ENCODE measurements at regions not wholly inside any gene's neighbourhood (a gene's known extent, or its start where the extent isn't known, plus 50 kb on each side); places are given as distances from the start of the nearest gene placed in this dataset.

- in situ Hi-C loops (cut with HindIII; ENCODE audit: low pct_ligation_motif_present, low sequenced_read_pairs): no loop called here
Measured at GRCh38 chr11:98053851-98054250, 966.9 kb upstream of the CNTN5 start.

DNA sequence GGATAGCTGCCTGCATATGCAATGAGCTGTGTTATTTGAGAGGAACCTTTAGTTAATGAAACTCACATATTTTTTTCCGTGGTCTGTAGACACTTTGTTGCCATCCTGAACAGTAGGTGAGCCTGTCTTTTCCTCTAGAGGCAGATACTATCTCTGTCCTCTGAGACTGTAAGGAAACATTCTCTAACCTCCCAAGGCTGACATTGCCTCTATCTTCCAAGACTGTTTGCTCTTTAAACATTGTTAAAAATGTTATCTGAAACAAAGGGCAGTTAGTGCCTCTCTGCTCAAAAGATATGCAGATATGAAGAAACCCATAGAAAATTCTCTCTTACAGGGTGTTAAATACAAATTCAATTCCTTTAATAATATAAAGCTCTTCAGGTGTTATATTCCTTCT, 963.8 kb upstream of the CNTN5 start:
- TF ChIP-seq, protein P1, sequence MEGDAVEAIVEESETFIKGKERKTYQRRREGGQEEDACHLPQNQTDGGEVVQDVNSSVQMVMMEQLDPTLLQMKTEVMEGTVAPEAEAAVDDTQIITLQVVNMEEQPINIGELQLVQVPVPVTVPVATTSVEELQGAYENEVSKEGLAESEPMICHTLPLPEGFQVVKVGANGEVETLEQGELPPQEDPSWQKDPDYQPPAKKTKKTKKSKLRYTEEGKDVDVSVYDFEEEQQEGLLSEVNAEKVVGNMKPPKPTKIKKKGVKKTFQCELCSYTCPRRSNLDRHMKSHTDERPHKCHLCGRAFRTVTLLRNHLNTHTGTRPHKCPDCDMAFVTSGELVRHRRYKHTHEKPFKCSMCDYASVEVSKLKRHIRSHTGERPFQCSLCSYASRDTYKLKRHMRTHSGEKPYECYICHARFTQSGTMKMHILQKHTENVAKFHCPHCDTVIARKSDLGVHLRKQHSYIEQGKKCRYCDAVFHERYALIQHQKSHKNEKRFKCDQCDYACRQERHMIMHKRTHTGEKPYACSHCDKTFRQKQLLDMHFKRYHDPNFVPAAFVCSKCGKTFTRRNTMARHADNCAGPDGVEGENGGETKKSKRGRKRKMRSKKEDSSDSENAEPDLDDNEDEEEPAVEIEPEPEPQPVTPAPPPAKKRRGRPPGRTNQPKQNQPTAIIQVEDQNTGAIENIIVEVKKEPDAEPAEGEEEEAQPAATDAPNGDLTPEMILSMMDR (IDR thresholded peaks at IDR 0.05; ENCODE audit: low read depth, low read length, missing control alignments): no peak
- Histone ChIP-seq H3K4me3 (ENCODE audit: low read depth, low read length) (no peak overlapping the region), H3K36me3 (replicated peaks) (no peaks in the 10 kb centered on the region), H3K27ac (no peak overlapping the region), H3K27me3 (replicated peaks) (no peaks in the 10 kb centered on the region)
- DNase-seq: no peak
- in situ Hi-C loops (cut with HindIII; ENCODE audit: low pct_ligation_motif_present, low sequenced_read_pairs): no loop called here

More at GRCh38 chr11:98053851-98054250, 966.9 kb upstream of the CNTN5 start:
- TF ChIP-seq, protein P1 (IDR thresholded peaks at IDR 0.05; ENCODE audit: low read depth, low read length, missing control alignments): no peak
- no peak overlapping the region for H3K27ac ChIP-seq
- H3K36me3 ChIP-seq (replicated peaks): no peaks in the 10 kb centered on the region
- H3K4me3 ChIP-seq (ENCODE audit: low read depth, low read length): no peak overlapping the region
- H3K27me3 ChIP-seq (replicated peaks): no peaks in the 10 kb centered on the region
- no peak for DNase-seq

- H3K36me3 ChIP-seq (replicated peaks): no peaks in the 10 kb centered on the region
- in situ Hi-C loops (cut with HindIII; ENCODE audit: low pct_ligation_motif_present, low sequenced_read_pairs): no loop called here
- TF ChIP-seq, protein P1 (IDR thresholded peaks at IDR 0.05; ENCODE audit: low read depth, low read length, missing control alignments): no peak
Measured at GRCh38 chr11:98059488-98059887, 961.3 kb upstream of the CNTN5 start.

DNA sequence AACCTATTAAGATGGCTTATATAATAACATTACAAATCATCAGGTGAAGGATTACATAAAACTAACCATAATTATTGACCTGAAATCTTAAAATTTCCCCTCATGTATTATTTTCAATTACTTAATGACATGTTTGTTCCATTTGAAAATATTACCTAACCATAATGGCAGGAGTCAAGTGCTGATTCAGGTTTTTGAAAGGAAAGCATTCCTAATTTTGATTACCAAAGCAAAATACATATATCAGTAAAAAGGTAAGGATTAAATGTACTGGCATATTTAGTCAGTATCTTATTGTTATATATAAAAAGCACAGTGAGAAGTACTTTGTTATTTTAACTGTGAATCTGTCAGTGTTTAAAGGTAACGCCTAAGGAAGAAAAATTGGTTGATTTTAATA, 960.0 kb upstream of the CNTN5 start:
- Histone ChIP-seq H3K4me3 (ENCODE audit: low read depth, low read length) (no peak overlapping the region), H3K36me3 (replicated peaks) (no peaks in the 10 kb centered on the region), H3K27me3 (replicated peaks) (no peaks in the 10 kb centered on the region), H3K27ac (no peak overlapping the region)
- in situ Hi-C loops (cut with HindIII; ENCODE audit: low pct_ligation_motif_present, low sequenced_read_pairs): no loop called here
- DNase-seq: no peak
- TF ChIP-seq, protein P1 (IDR thresholded peaks at IDR 0.05; ENCODE audit: low read depth, low read length, missing control alignments): no peak

More at GRCh38 chr11:98059488-98059887, 961.3 kb upstream of the CNTN5 start:
- H3K4me3 ChIP-seq (ENCODE audit: low read depth, low read length): no peak overlapping the region
- no peaks in the 10 kb centered on the region for H3K27me3 ChIP-seq (replicated peaks)
- no peak overlapping the region for H3K27ac ChIP-seq
- DNase-seq: no peak

DNA sequence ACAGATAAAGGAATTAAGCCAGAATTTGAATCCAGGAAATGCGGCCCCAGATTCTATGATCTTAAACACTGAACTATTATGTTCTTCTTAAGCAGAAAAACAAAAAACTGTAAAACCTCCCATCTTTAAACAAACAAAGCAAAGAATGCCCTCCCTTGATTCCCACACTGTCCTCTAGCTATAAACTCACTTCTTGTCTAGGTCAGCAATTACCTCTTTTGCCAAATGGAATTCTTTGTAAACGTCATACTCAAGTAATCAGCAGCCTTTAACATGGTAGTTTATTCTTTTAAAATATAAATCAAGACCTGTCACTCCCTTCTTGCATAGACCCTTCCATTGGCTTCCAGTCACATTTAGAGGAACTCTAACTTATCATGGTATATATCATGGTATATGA, 958.9 kb upstream of the CNTN5 start:
- in situ Hi-C loops (cut with HindIII; ENCODE audit: low pct_ligation_motif_present, low sequenced_read_pairs): no loop called here

DNA sequence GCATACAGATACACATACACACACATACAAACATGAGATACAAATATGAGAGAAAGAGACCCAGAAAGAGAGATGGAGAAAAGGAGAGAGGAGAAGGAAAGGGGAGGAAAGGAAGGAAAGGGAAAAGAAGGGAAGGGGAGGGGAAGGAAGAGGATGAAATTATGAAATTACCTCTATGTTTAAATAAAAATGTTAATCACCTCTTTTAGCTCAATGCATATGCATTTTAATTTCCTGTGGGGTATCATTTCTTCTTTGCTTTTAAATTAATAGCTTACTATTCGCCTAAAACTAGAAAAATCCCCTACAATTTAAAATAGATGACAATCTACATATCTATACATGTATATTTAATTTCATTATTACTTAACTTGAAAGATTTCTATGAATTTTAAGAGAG, 958.0 kb upstream of the CNTN5 start:
- in situ Hi-C loops (cut with HindIII; ENCODE audit: low pct_ligation_motif_present, low sequenced_read_pairs): no loop called here

More for the DNA sequence above, 958.9 kb upstream of the CNTN5 start:
- H3K27me3 ChIP-seq (replicated peaks): no peaks in the 10 kb centered on the region
- H3K36me3 ChIP-seq (replicated peaks): no peaks in the 10 kb centered on the region
- no peak overlapping the region for H3K27ac ChIP-seq
- no peak overlapping the region for H3K4me3 ChIP-seq (ENCODE audit: low read depth, low read length)
- TF ChIP-seq, protein P1 (IDR thresholded peaks at IDR 0.05; ENCODE audit: low read depth, low read length, missing control alignments): no peak
- DNase-seq: no peak

More for the DNA sequence above, 958.0 kb upstream of the CNTN5 start:
- DNase-seq: no peak
- Histone ChIP-seq H3K27me3 (replicated peaks) (no peaks in the 10 kb centered on the region), H3K4me3 (ENCODE audit: low read depth, low read length) (no peak overlapping the region), H3K27ac (no peak overlapping the region), H3K36me3 (replicated peaks) (no peaks in the 10 kb centered on the region)
- TF ChIP-seq, protein P1 (IDR thresholded peaks at IDR 0.05; ENCODE audit: low read depth, low read length, missing control alignments): no peak

All from brain microvascular endothelial cell (primary cell).